SK-N-SH treated with all-trans-retinoic acid at 6 μM for 48 hours (cell line): ENCODE measurements at regions not wholly inside any gene's neighbourhood (a gene's known extent, or its start where the extent isn't known, plus 50 kb on each side); places are given as distances from the start of the nearest gene placed in this dataset.

Experiments used
- ATAC-seq: fragments of 200-7000 bp; cut with Tn5 transposase; 3 replicates; pipeline ENCODE4 v1.9.1; 2020; ENCODE audit warnings: mild to moderate bottlenecking, moderate library complexity
- ARNTL ChIP-seq: fragments of 450-650 bp; formaldehyde crosslinking; IDR thresholded peaks from 2 replicates; pipeline ENCODE4 v1.5.0; 2020; ENCODE audit warnings: low read depth, mild to moderate bottlenecking, moderate library complexity, borderline replicate concordance
- CSDC2 ChIP-seq: fragments of 250-450 bp; sonication (Bioruptor Pico); IDR thresholded peaks from 2 replicates; pipeline ENCODE4 v1.5.0; 2020; ENCODE audit warnings: mild to moderate bottlenecking, moderate library complexity
- CSRNP3 ChIP-seq: fragments of 250-450 bp; sonication (Bioruptor Pico); IDR thresholded peaks from 2 replicates; pipeline ENCODE4 v1.5.1; 2021; ENCODE audit warnings: mild to moderate bottlenecking, moderate library complexity
- ESRRG ChIP-seq: fragments of 250-450 bp; sonication (Bioruptor Pico); IDR thresholded peaks from 2 replicates; pipeline ENCODE4 v1.6.1; 2021; ENCODE audit warnings: mild to moderate bottlenecking
- GLIS3 ChIP-seq: fragments of 250-450 bp; sonication (Bioruptor Pico); IDR thresholded peaks from 2 replicates; pipeline ENCODE4 v1.5.0; 2020; ENCODE audit warnings: mild to moderate bottlenecking, moderate library complexity
- ISL1 ChIP-seq: fragments of 250-450 bp; sonication (Bioruptor Pico); IDR thresholded peaks from 2 replicates; pipeline ENCODE4 v2.1.2; 2022; ENCODE audit warnings: mild to moderate bottlenecking, moderate library complexity
- OSR1 ChIP-seq: fragments of 250-450 bp; sonication (Bioruptor Pico); IDR thresholded peaks from 2 replicates; pipeline ENCODE4 v1.8.0; 2022; ENCODE audit warnings: moderate library complexity, mild to moderate bottlenecking, inconsistent platforms
- PATZ1 ChIP-seq: fragments of 250-450 bp; sonication (Bioruptor Pico); IDR thresholded peaks from 2 replicates; pipeline ENCODE4 v1.8.0; 2020; ENCODE audit warnings: mild to moderate bottlenecking, moderate library complexity, borderline replicate concordance
- POU6F1 ChIP-seq: fragments of 250-450 bp; sonication (Bioruptor Pico); IDR thresholded peaks from 2 replicates; pipeline ENCODE4 v1.8.0; 2021; ENCODE audit warnings: low read depth, mild to moderate bottlenecking, moderate library complexity, borderline replicate concordance
- PPARA ChIP-seq: fragments of 250-450 bp; sonication (Bioruptor Pico); IDR thresholded peaks from 2 replicates; pipeline ENCODE4 v1.5.0; 2020; ENCODE audit warnings: mild to moderate bottlenecking, borderline replicate concordance
- SNAI2 ChIP-seq: fragments of 250-450 bp; sonication (Bioruptor Pico); IDR thresholded peaks from 2 replicates; pipeline ENCODE4 v1.5.0; 2020; ENCODE audit warnings: mild to moderate bottlenecking, moderate library complexity
- TOX ChIP-seq: fragments of 250-450 bp; sonication (Bioruptor Pico); IDR thresholded peaks from 2 replicates; pipeline ENCODE4 v1.8.0; 2021; ENCODE audit warnings: mild to moderate bottlenecking, moderate library complexity, borderline replicate concordance
- TSHZ2 ChIP-seq: fragments of 250-450 bp; sonication (Bioruptor Pico); IDR thresholded peaks from 2 replicates; pipeline ENCODE4 v1.5.0; 2020; ENCODE audit warnings: mild to moderate bottlenecking, moderate library complexity
- ZC3H10 ChIP-seq: fragments of 250-450 bp; sonication (Bioruptor Pico); IDR thresholded peaks from 2 replicates; pipeline ENCODE4 v1.5.1; 2021; ENCODE audit warnings: mild to moderate bottlenecking, moderate library complexity
- ZFP3 ChIP-seq: fragments of 250-450 bp; sonication (Bioruptor Pico); IDR thresholded peaks from 2 replicates; pipeline ENCODE4 v1.5.0; 2020; ENCODE audit warnings: mild to moderate bottlenecking, moderate library complexity
- ZFP30 ChIP-seq: fragments of 450-650 bp; formaldehyde crosslinking; IDR thresholded peaks from 2 replicates; pipeline ENCODE4 v1.5.0; 2022; ENCODE audit warnings: mild to moderate bottlenecking, moderate library complexity
- ZNF565 ChIP-seq: fragments of 450-650 bp; formaldehyde crosslinking; conservative IDR thresholded peaks from 2 replicates; pipeline ENCODE4 v1.5.0; 2020; ENCODE audit warnings: low read depth, mild to moderate bottlenecking, moderate library complexity
- ZNF70 ChIP-seq: fragments of 450-650 bp; formaldehyde crosslinking; IDR thresholded peaks from 2 replicates; pipeline ENCODE4 v1.5.0; 2020; ENCODE audit warnings: mild to moderate bottlenecking, moderate library complexity
- ZNF8 ChIP-seq: fragments of 450-650 bp; formaldehyde crosslinking; IDR thresholded peaks from 2 replicates; pipeline ENCODE4 v1.5.0; 2020; ENCODE audit warnings: mild to moderate bottlenecking, moderate library complexity

GRCh38 chr7:68424658-68425297 is 1173.5 kb upstream of the AUTS2 start (continued):
- TF ChIP-seq PATZ1 (CRISPR knock-in tag) = no peak
- TF ChIP-seq TOX = no peak
- TF ChIP-seq OSR1 (CRISPR knock-in tag) = no peak
- no peak for TF ChIP-seq ARNTL (CRISPR knock-in tag)
- no peak for TF ChIP-seq TSHZ2 (CRISPR knock-in tag)
- no peak for TF ChIP-seq ESRRG (CRISPR knock-in tag)

GRCh38 chr7:68425377-68425776 is 1172.9 kb upstream of the AUTS2 start:
- ATAC-seq = no peak
- TF ChIP-seq SNAI2 (CRISPR knock-in tag) (no peak), ZNF8 (CRISPR knock-in tag) (no peak), TOX (no peak), GLIS3 (CRISPR knock-in tag) (no peak), ZC3H10 (CRISPR knock-in tag) (no peak), POU6F1 (CRISPR knock-in tag) (no peak)

- ATAC-seq = no peak
Measured at GRCh38 chr7:68429411-68430117, 1168.7 kb upstream of the AUTS2 start.

More at GRCh38 chr7:68429411-68430117, 1168.7 kb upstream of the AUTS2 start:
- TF ChIP-seq CSDC2 (CRISPR knock-in tag) (no peak), ZNF565 (CRISPR knock-in tag) (no peak), PPARA (CRISPR knock-in tag) (no peak), ZFP3 (no peak), GLIS3 (CRISPR knock-in tag) (no peak), ARNTL (CRISPR knock-in tag) (no peak), ESRRG (CRISPR knock-in tag) (no peak), SNAI2 (CRISPR knock-in tag) (no peak), ISL1 (CRISPR knock-in tag) (no peak), POU6F1 (CRISPR knock-in tag) (no peak), TOX (no peak), ZNF70 (no peak), ZNF8 (CRISPR knock-in tag) (no peak), CSRNP3 (CRISPR knock-in tag) (no peak), ZFP30 (CRISPR knock-in tag) (no peak)
